ENCODE measurements at regions not wholly inside any gene's neighbourhood (a gene's known extent, or its start where the extent isn't known, plus 50 kb on each side); places are given as distances from the start of the nearest gene placed in this dataset.

GRCh38 chr16:54783226-54783625, 147.4 kb upstream of the IRX5 start:
- no peak for DNase-seq
- no peak for TF ChIP-seq CTCF (IDR thresholded peaks at IDR 0.05)
- no peak overlapping the region for H3K27ac Mint-ChIP-seq
- Histone ChIP-seq H3K9me3 (ENCODE audit: control insufficient read depth in 1 of 2, insufficient read depth in 1 of 2, low read length in 2 of 2) (peaks cover 0 to 2% of the 10 kb centered on the region in 2 experiments), H3K27ac (ENCODE audit: low read depth in 1 of 2, low read length in 2 of 2) (no peak overlapping the region), H3K4me3 (ENCODE audit: low read length) (no peak overlapping the region), H3K4me1 (ENCODE audit: insufficient read depth, low read length) (no peaks in the 10 kb centered on the region), H3K36me3 (ENCODE audit: insufficient read depth, low read length) (no peaks in the 10 kb centered on the region), H3K27me3 (ENCODE audit: control insufficient read depth in 1 of 2, insufficient read depth in 2 of 2, low read length in 2 of 2) (no peaks in the 10 kb centered on the region)
- H3K4me1 Mint-ChIP-seq (ENCODE audit: low read depth) = no peaks in the 10 kb centered on the region
- intact Hi-C loops (cut with DNase I, micrococcal nuclease) = no loop called here
- peaks cover 4% of the 10 kb centered on the region for H3K27me3 Mint-ChIP-seq
- ATAC-seq (ENCODE audit: poor library complexity) = no peak
- no peaks in the 10 kb centered on the region for H3K36me3 Mint-ChIP-seq (ENCODE audit: low read depth)
- ChIA-PET CTCF (no interaction called here), POLR2A (no interaction called here)
- no peak overlapping the region for H3K4me3 Mint-ChIP-seq
- no peaks in the 10 kb centered on the region for H3K9me3 Mint-ChIP-seq

GRCh38 chr16:54780266-54780665, 150.4 kb upstream of the IRX5 start:
- H3K4me3 ChIP-seq (ENCODE audit: low read length) = no peak overlapping the region
- H3K27me3 ChIP-seq (ENCODE audit: control insufficient read depth in 1 of 2, insufficient read depth in 2 of 2, low read length in 2 of 2) = no peaks in the 10 kb centered on the region
- Mint-ChIP-seq H3K4me3 (no peak overlapping the region), H3K27ac (no peak overlapping the region), H3K36me3 (ENCODE audit: low read depth) (no peaks in the 10 kb centered on the region), H3K27me3 (peaks cover 8% of the 10 kb centered on the region), H3K4me1 (ENCODE audit: low read depth) (no peaks in the 10 kb centered on the region), H3K9me3 (no peaks in the 10 kb centered on the region)
- H3K27ac ChIP-seq (ENCODE audit: low read depth in 1 of 2, low read length in 2 of 2) = no peak overlapping the region
- no peaks in the 10 kb centered on the region for H3K9me3 ChIP-seq (ENCODE audit: control insufficient read depth in 1 of 2, insufficient read depth in 1 of 2, low read length in 2 of 2)
- intact Hi-C loops (cut with DNase I, micrococcal nuclease) = no loop called here
- POLR2A ChIA-PET = no interaction called here
- no peak for ATAC-seq (ENCODE audit: poor library complexity)
- no peaks in the 10 kb centered on the region for H3K36me3 ChIP-seq (ENCODE audit: insufficient read depth, low read length)
- TF ChIP-seq CTCF (IDR thresholded peaks at IDR 0.05) = no peak
- CTCF ChIA-PET = no interaction called here
- no peak for DNase-seq
- H3K4me1 ChIP-seq (ENCODE audit: insufficient read depth, low read length) = no peaks in the 10 kb centered on the region

- Histone ChIP-seq H3K27me3 (ENCODE audit: control insufficient read depth in 1 of 2, insufficient read depth in 2 of 2, low read length in 2 of 2) (no peaks in the 10 kb centered on the region), H3K4me1 (ENCODE audit: insufficient read depth, low read length) (no peaks in the 10 kb centered on the region), H3K27ac (ENCODE audit: low read depth in 1 of 2, low read length in 2 of 2) (no peak overlapping the region), H3K4me3 (ENCODE audit: low read length) (no peak overlapping the region), H3K36me3 (ENCODE audit: insufficient read depth, low read length) (no peaks in the 10 kb centered on the region), H3K9me3 (ENCODE audit: control insufficient read depth in 1 of 2, insufficient read depth in 1 of 2, low read length in 2 of 2) (no peaks in the 10 kb centered on the region)
- Mint-ChIP-seq H3K9me3 (no peaks in the 10 kb centered on the region), H3K27ac (no peak overlapping the region), H3K27me3 (peaks cover 8% of the 10 kb centered on the region), H3K4me3 (no peak overlapping the region), H3K36me3 (ENCODE audit: low read depth) (no peaks in the 10 kb centered on the region), H3K4me1 (ENCODE audit: low read depth) (no peaks in the 10 kb centered on the region)
- ChIA-PET CTCF (no interaction called here), POLR2A (no interaction called here)
- no peak for DNase-seq
- no peak for TF ChIP-seq CTCF (IDR thresholded peaks at IDR 0.05)
- intact Hi-C loops (cut with DNase I, micrococcal nuclease) = no loop called here
- ATAC-seq (ENCODE audit: poor library complexity) = no peak
These were observed 151.1 kb upstream of the IRX5 start for GRCh38 chr16:54779549-54779948.

All from CD4-positive, alpha-beta T cell (primary cell).